HG03571 (cell line): ENCODE measurements at regions not wholly inside any gene's neighbourhood (a gene's known extent, or its start where the extent isn't known, plus 50 kb on each side); places are given as distances from the start of the nearest gene placed in this dataset.

Experiments used
- ATAC-seq: cut with Tn5 transposase; IDR thresholded peaks from one replicate; pipeline ENCODE4 v1.9.1; 2021; ENCODE audit not compliant: unreplicated experiment

GRCh38 chr6:14857001-14857400 lies 388.9 kb upstream of the JARID2 start:
- ATAC-seq = no peak

GRCh38 chr6:14857501-14857900 lies 388.4 kb upstream of the JARID2 start:
- no peak for ATAC-seq

GRCh38 chr6:14858808-14859207 lies 387.1 kb upstream of the JARID2 start:
- no peak for ATAC-seq

- no peak for ATAC-seq
These were observed 385.1 kb upstream of the JARID2 start for GRCh38 chr6:14860774-14861173.

GRCh38 chr6:14861491-14861943 lies 384.4 kb upstream of the JARID2 start:
- no peak for ATAC-seq

- ATAC-seq = no peak
These were observed 383.0 kb upstream of the JARID2 start for GRCh38 chr6:14862845-14863244.

- ATAC-seq = no peak
These were observed 381.7 kb upstream of the JARID2 start for GRCh38 chr6:14863902-14864850.

GRCh38 chr6:14865531-14866100 lies 380.3 kb upstream of the JARID2 start:
- ATAC-seq = no peak

- no peak for ATAC-seq
These were observed 378.1 kb upstream of the JARID2 start for GRCh38 chr6:14867802-14868201.

- no peak for ATAC-seq
These were observed 374.6 kb upstream of the JARID2 start for GRCh38 chr6:14871221-14871620.

GRCh38 chr6:14873101-14873500 lies 372.8 kb upstream of the JARID2 start:
- ATAC-seq = no peak

- ATAC-seq = no peak
These were observed 372.0 kb upstream of the JARID2 start for GRCh38 chr6:14873781-14874441.

- no peak for ATAC-seq
These were observed 370.8 kb upstream of the JARID2 start for GRCh38 chr6:14874975-14875480.

GRCh38 chr6:14875481-14876063 lies 370.3 kb upstream of the JARID2 start:
- ATAC-seq = no peak

GRCh38 chr6:14876778-14877613 lies 368.9 kb upstream of the JARID2 start:
- ATAC-seq = no peak

- no peak for ATAC-seq
These were observed 368.1 kb upstream of the JARID2 start for GRCh38 chr6:14877758-14878157.

GRCh38 chr6:14880052-14880451 lies 365.8 kb upstream of the JARID2 start:
- no peak for ATAC-seq

GRCh38 chr6:14880677-14881076 lies 365.2 kb upstream of the JARID2 start:
- ATAC-seq = no peak

- no peak for ATAC-seq
These were observed 364.5 kb upstream of the JARID2 start for GRCh38 chr6:14881398-14881797.

- ATAC-seq = no peak
These were observed 363.4 kb upstream of the JARID2 start for GRCh38 chr6:14882394-14883026.
